Gastroesophageal sphincter (tissue), 4 donors: ENCODE measurements at regions not wholly inside any gene's neighbourhood (a gene's known extent, or its start where the extent isn't known, plus 50 kb on each side); places are given as distances from the start of the nearest gene placed in this dataset.
"Not testable (repeated sequence)": the region's sequence is repeated elsewhere in the genome, so short reads cannot be mapped to it uniquely, and the experiment has no call there.

Experiments used
- ATAC-seq: fragments of 150-250 bp; one replicate; pipeline ENCODE4 v1.9.1; 2016; ENCODE audit warnings: mild to moderate bottlenecking, moderate library complexity
- H3K27ac ChIP-seq, 4 donors: fragments of 200-600 bp; sonication (generic) in 3 of 4; 1 replicate in 3 of 4; 2 replicates in 1 of 4; pipeline ENCODE4 v1.5.1; 2016 to 2019
- H3K27me3 ChIP-seq: fragments of 200-600 bp; sonication (generic); one replicate; pipeline ENCODE4 v1.5.1; 2019
- H3K36me3 ChIP-seq, 2 donors: fragments of 200-600 bp; sonication (generic); one replicate each; pipeline ENCODE4 v1.5.1; 2019; ENCODE audit warnings: control low read depth in 1 of 2
- H3K4me1 ChIP-seq, 3 donors: fragments of 200-600 bp; sonication (generic); 1 replicate in 2 of 3; 2 replicates in 1 of 3; pipeline ENCODE4 v1.5.1; 2016 to 2019; ENCODE audit warnings: control low read depth in 2 of 3
- H3K4me3 ChIP-seq, 2 donors: fragments of 200-600 bp; sonication (generic); one replicate each; pipeline ENCODE4 v1.5.1; 2019; ENCODE audit warnings: mild to moderate bottlenecking in 1 of 2, moderate library complexity in 1 of 2
- H3K9me3 ChIP-seq, 3 donors: fragments of 200-600 bp; sonication (generic); one replicate each; pipeline ENCODE4 v1.5.1; 2017 to 2019; ENCODE audit warnings: control low read depth in 2 of 3
- EP300 ChIP-seq: sonication (generic); formaldehyde crosslinking; IDR thresholded peaks from one replicate; pipeline ENCODE4 v1.6.1; 2017; ENCODE audit warnings: antibody characterized with exemption, mild to moderate bottlenecking
- POLR2A ChIP-seq, 2 donors: fragments of 450-650 bp; IDR thresholded peaks; one replicate each; pipeline ENCODE4 v1.6.1; 2017; ENCODE audit warnings: antibody characterized with exemption in 2 of 2, mild to moderate bottlenecking in 2 of 2, moderate library complexity in 1 of 2
- POLR2AphosphoS5 ChIP-seq: sonication (generic); formaldehyde crosslinking; IDR thresholded peaks from one replicate; pipeline ENCODE4 v1.6.1; 2017; ENCODE audit warnings: antibody characterized with exemption
- WGBS, 2 donors: methylation state at CpG; one replicate each; pipeline ENCODE4 v1.1.5; 2018; ENCODE audit warnings: low coverage in 1 of 2; 5-methylcytosine and 5-hydroxymethylcytosine counted together
- TF ChIP-seq, protein P1 (sequence below), 4 experiments: fragments of 200-600 bp in 2 of 4; fragments of 450-650 bp in 2 of 4; sonication (generic) in 1 of 4; IDR thresholded peaks; one replicate each; pipeline ENCODE4 v1.5.1; 2017 to 2019; ENCODE audit warnings: antibody characterized with exemption in 4 of 4, mild to moderate bottlenecking in 2 of 4, moderate library complexity in 2 of 4

DNA sequence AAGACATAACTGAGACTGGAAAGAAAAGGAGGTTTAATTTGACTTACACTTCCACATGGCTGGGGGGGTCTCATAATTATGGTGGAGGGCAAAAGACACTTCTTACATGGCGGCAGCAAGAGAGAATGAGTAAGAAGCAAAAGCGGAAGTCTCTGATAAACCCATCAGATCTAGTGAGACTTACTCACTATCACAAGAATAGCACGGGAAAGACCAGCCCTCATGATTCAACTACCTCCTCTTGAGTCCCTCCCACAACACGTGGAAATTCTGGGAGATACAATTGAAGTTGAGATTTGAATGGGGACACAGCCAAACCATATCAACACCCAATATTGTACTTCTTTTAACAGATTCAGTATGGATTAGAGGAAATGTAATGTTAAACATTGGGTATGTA lies 646.6 kb downstream of the ANKRD50 start:
- 86 to 89% methylated on average over 3 to 4 of the region's 4 CpGs for WGBS, 2 donors
- no peak for ATAC-seq
- H3K4me3 ChIP-seq, result no peak overlapping the region

DNA sequence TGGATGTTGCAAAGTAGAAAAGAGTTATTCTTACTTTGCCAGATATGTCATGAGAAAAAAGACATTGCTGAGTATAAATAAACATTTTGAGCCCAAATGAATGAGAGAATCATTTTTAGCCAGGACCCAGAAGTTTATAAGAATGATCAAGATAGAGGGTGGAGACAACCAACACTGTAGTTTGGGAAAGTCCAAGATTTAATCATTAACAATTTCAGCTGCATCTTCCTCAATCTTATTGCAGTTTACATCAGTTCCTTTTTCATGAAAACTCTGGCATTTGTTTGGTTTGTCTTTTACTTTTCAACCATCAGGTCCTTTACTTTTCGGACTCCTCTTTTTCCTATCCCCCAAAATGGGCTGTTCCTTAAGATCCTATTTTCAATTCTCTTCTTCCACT lies 645.9 kb downstream of the ANKRD50 start:
- WGBS, 2 donors, result 78 to 95% methylated on average over 1 of the region's 1 CpG

More for the DNA sequence above, 646.6 kb downstream of the ANKRD50 start:
- H3K27ac ChIP-seq, result no peak overlapping the region
- no peaks in the 10 kb centered on the region for H3K27me3 ChIP-seq
- no peaks in the 10 kb centered on the region for H3K36me3 ChIP-seq
- peaks cover 2 to 21% (median 6%) of the 10 kb centered on the region in 3 donors for H3K4me1 ChIP-seq
- H3K9me3 ChIP-seq, result peaks cover 1 to 13% (median 4%) of the 10 kb centered on the region in 3 donors
- TF ChIP-seq POLR2A (IDR thresholded peaks at IDR 0.05) (no peak), EP300 (no peak), POLR2AphosphoS5 (no peak)
- TF ChIP-seq, protein P1, sequence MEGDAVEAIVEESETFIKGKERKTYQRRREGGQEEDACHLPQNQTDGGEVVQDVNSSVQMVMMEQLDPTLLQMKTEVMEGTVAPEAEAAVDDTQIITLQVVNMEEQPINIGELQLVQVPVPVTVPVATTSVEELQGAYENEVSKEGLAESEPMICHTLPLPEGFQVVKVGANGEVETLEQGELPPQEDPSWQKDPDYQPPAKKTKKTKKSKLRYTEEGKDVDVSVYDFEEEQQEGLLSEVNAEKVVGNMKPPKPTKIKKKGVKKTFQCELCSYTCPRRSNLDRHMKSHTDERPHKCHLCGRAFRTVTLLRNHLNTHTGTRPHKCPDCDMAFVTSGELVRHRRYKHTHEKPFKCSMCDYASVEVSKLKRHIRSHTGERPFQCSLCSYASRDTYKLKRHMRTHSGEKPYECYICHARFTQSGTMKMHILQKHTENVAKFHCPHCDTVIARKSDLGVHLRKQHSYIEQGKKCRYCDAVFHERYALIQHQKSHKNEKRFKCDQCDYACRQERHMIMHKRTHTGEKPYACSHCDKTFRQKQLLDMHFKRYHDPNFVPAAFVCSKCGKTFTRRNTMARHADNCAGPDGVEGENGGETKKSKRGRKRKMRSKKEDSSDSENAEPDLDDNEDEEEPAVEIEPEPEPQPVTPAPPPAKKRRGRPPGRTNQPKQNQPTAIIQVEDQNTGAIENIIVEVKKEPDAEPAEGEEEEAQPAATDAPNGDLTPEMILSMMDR (IDR thresholded peaks at IDR 0.05), result no peak

DNA sequence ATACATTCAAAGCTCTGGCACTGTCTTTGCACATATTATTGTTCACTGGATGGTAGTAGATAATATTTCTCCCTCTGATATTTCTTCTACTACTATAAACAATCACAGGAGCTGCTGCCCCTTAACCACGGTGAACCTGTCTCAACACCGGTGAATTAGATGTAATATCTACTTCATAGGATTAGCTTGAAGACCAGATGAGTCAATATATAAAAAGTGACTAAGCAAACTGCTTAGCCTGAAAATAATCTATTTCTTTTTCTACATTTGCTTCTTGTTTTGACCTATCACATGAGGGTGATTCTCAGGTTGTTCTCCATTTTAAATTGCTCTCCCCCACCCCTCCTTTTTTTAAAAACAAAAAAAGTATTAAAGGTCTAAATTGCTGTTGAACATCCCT lies 645.5 kb downstream of the ANKRD50 start:
- TF ChIP-seq, protein P1 (IDR thresholded peaks at IDR 0.05), result no peak
- no peak for TF ChIP-seq POLR2AphosphoS5
- no peak for TF ChIP-seq POLR2A (IDR thresholded peaks at IDR 0.05)
- TF ChIP-seq EP300, result no peak
- Histone ChIP-seq H3K9me3 (peaks cover 2 to 24% (median 4%) of the 10 kb centered on the region in 3 donors), H3K4me1 (peaks cover 0 to 10% (median 0%) of the 10 kb centered on the region in 3 donors), H3K27ac (no peak overlapping the region), H3K4me3 (no peak overlapping the region), H3K36me3 (no peaks in the 10 kb centered on the region), H3K27me3 (no peaks in the 10 kb centered on the region)
- 60 to 89% methylated on average over 2 of the region's 2 CpGs for WGBS, 2 donors
- no peak for ATAC-seq

More for the DNA sequence above, 645.9 kb downstream of the ANKRD50 start:
- ATAC-seq, result no peak
- TF ChIP-seq POLR2A (IDR thresholded peaks at IDR 0.05), result no peak
- TF ChIP-seq POLR2AphosphoS5, result no peak
- TF ChIP-seq, protein P1 (IDR thresholded peaks at IDR 0.05), result no peak
- no peak for TF ChIP-seq EP300
- H3K27me3 ChIP-seq, result no peaks in the 10 kb centered on the region
- no peak overlapping the region for H3K27ac ChIP-seq
- no peaks in the 10 kb centered on the region for H3K36me3 ChIP-seq
- peaks cover 2 to 20% (median 4%) of the 10 kb centered on the region in 3 donors for H3K9me3 ChIP-seq
- H3K4me3 ChIP-seq, result no peak overlapping the region
- H3K4me1 ChIP-seq, result peaks cover 0 to 15% (median 0%) of the 10 kb centered on the region in 3 donors

DNA sequence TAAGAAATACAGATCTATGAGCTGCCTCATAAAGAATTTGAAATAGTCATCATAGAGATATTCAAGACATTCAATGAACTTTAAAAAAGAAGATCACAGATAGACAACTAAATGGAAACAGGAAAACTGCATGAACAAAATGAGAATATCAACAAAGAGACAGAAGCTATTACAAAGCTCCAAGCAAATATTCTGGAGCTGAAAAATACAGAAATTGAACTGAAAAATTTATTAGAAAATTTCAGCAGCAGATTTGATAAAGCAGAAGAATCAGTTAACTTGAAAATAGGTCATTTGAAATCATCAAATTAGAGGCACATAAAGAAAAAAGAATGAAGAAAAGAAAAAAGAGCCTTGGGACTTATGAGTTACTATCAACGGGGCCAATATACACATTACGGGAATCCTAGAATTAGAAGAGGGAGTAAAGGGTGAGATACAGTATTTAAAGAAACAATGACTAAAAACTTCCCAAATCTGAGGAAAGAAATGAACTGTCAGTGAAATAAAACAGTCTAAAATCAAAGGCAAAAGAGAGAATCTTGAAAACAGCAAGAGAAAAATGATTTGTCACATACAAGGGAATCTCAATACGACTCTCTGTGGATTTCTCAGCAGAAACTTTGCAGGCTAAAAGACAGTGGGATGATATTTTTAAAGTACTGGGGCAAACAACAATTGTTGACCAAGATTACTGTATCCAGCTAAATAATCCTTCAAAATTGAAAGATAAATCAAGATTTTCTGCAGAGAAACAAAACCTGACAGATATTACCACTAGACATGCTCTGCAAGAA lies 641.6 kb downstream of the ANKRD50 start:
- Histone ChIP-seq H3K9me3 (peaks cover 2 to 46% (median 4%) of the 10 kb centered on the region in 3 donors), H3K27me3 (no peaks in the 10 kb centered on the region), H3K36me3 (no peaks in the 10 kb centered on the region), H3K27ac (no peak overlapping the region), H3K4me1 (peaks cover 0 to 6% (median 0%) of the 10 kb centered on the region in 3 donors), H3K4me3 (no peak overlapping the region)
- TF ChIP-seq POLR2A (IDR thresholded peaks at IDR 0.05), result no peak
- TF ChIP-seq, protein P1 (IDR thresholded peaks at IDR 0.05), result no peak
- TF ChIP-seq POLR2AphosphoS5, result no peak
- TF ChIP-seq EP300, result no peak
- ATAC-seq, result no peak
- 95 to 100% methylated on average over 3 of the region's 3 CpGs for WGBS, 2 donors

DNA sequence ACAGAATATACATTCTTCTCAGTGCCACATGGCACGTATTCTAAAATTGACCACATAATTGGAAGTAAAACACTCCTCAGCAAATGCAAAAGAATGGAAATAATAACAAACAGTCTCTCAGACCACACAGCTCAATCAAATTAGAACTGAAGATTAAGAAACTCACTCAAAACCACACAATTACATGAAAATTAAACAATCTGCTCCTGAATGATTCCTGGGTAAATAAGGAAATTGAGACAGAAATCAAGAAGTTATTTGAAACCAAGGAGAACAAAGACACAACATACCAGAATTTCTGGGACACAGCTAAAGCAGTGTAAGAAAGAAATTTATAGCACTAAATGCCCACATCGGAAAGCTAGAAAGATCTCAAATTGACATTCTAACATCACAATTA lies 637.3 kb downstream of the ANKRD50 start:
- H3K4me3 ChIP-seq, H3K27me3 ChIP-seq, ATAC-seq, H3K4me1 ChIP-seq, H3K36me3 ChIP-seq, H3K27ac ChIP-seq: not testable (repeated sequence)
- H3K9me3 ChIP-seq, result peaks cover 0 to 54% (median 2%) of the 10 kb centered on the region in 3 donors
- 81 to 100% methylated on average over 2 of the region's 2 CpGs for WGBS, 2 donors
